Peyer's patch (tissue), 4 donors: ENCODE measurements at regions not wholly inside any gene's neighbourhood (a gene's known extent, or its start where the extent isn't known, plus 50 kb on each side); places are given as distances from the start of the nearest gene placed in this dataset.

Experiments used
- DNase-seq, 3 donors: peaks; one replicate each; pipeline ENCODE4 v3.0.0-alpha.2; 2017 to 2019
- H3K27ac ChIP-seq, 4 donors: fragments of 200-600 bp; sonication (generic); one replicate each; pipeline ENCODE4 v1.5.1; 2016 to 2019
- H3K27me3 ChIP-seq, 2 donors: fragments of 200-600 bp; sonication (generic); one replicate each; pipeline ENCODE4 v1.5.1; 2019
- H3K36me3 ChIP-seq, 3 donors: fragments of 200-600 bp; sonication (generic); one replicate each; pipeline ENCODE4 v1.5.1; 2016 to 2019
- H3K4me1 ChIP-seq, 4 donors: fragments of 200-600 bp; sonication (generic); one replicate each; pipeline ENCODE4 v1.5.1; 2016 to 2019
- H3K4me3 ChIP-seq, 4 donors: fragments of 200-600 bp; sonication (generic); 1 replicate in 3 of 4; 2 replicates in 1 of 4; pipeline ENCODE4 v1.5.1; 2016 to 2019; ENCODE audit warnings: mild to moderate bottlenecking in 1 of 4
- H3K9me3 ChIP-seq, 4 donors: fragments of 200-600 bp; sonication (generic); one replicate each; pipeline ENCODE4 v1.5.1; 2016 to 2019; ENCODE audit warnings: mild to moderate bottlenecking in 1 of 4
- POLR2A ChIP-seq, 2 donors: fragments of 450-650 bp; IDR thresholded peaks; one replicate each; pipeline ENCODE4 v1.5.1; 2017; ENCODE audit warnings: antibody characterized with exemption in 2 of 2, mild to moderate bottlenecking in 2 of 2, moderate library complexity in 2 of 2
- TF ChIP-seq, protein P1 (sequence below), 6 experiments: fragments of 450-650 bp in 4 of 6; fragments of 200-600 bp in 2 of 6; sonication (generic) in 1 of 6; IDR thresholded peaks; one replicate each; pipeline ENCODE4 v1.5.1; 2017 to 2019; ENCODE audit warnings: antibody characterized with exemption in 6 of 6, mild to moderate bottlenecking in 3 of 6, moderate library complexity in 1 of 6

DNA sequence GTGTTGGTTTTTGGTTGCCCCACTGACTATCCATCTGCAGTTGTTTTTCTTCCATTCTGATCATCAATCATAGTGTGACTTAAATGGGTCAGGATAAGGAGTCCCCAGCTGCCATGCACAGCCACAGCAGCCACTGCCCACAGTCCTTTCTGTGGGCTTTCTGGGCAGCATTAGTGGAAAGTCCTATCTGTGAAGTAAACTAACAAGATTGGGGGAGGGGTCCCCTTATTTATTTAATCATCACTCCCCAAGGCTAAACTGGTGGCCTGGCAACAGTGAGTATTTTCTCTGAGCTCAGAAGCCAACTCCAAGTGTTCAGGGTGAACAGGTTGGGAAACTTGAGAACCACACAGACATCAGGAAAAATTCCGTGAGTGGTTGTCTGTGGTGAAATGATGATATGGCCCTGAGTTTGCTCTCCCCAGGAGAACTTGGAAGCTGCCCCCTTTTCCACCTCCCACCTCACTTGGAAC lies 145.0 kb downstream of the CCDC34 start:
- TF ChIP-seq, protein P1, sequence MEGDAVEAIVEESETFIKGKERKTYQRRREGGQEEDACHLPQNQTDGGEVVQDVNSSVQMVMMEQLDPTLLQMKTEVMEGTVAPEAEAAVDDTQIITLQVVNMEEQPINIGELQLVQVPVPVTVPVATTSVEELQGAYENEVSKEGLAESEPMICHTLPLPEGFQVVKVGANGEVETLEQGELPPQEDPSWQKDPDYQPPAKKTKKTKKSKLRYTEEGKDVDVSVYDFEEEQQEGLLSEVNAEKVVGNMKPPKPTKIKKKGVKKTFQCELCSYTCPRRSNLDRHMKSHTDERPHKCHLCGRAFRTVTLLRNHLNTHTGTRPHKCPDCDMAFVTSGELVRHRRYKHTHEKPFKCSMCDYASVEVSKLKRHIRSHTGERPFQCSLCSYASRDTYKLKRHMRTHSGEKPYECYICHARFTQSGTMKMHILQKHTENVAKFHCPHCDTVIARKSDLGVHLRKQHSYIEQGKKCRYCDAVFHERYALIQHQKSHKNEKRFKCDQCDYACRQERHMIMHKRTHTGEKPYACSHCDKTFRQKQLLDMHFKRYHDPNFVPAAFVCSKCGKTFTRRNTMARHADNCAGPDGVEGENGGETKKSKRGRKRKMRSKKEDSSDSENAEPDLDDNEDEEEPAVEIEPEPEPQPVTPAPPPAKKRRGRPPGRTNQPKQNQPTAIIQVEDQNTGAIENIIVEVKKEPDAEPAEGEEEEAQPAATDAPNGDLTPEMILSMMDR (IDR thresholded peaks at IDR 0.05), result no peak
- no peak for TF ChIP-seq POLR2A (IDR thresholded peaks at IDR 0.05)
- Histone ChIP-seq H3K36me3 (no peaks in the 10 kb centered on the region), H3K27me3 (no peaks in the 10 kb centered on the region), H3K27ac (no peak overlapping the region), H3K9me3 (no peaks in the 10 kb centered on the region), H3K4me3 (no peak overlapping the region), H3K4me1 (no peaks in the 10 kb centered on the region)
- DNase-seq, result no peak

DNA sequence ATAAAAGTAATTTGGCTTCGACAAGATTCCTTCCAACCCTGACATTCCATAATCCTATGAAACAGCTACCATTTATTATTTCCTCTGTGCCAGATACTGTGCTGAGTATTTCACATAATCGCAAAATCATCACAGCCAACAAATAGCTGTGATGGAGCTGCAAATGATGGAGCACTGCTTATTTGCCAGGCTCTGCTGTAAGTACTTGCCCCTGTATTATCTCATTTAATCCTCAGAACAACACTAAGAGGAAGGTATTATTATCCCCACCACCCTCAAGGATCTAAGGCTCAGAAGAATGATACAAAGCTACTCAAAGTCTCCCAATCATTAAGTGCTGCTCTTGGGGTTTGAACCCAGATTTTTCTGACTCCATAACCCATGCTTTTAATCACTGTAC lies 145.5 kb downstream of the CCDC34 start:
- TF ChIP-seq, protein P1 (IDR thresholded peaks at IDR 0.05), result no peak
- no peak for TF ChIP-seq POLR2A (IDR thresholded peaks at IDR 0.05)
- Histone ChIP-seq H3K27ac (no peak overlapping the region), H3K27me3 (no peaks in the 10 kb centered on the region), H3K4me3 (no peak overlapping the region), H3K4me1 (no peaks in the 10 kb centered on the region), H3K9me3 (no peaks in the 10 kb centered on the region), H3K36me3 (no peaks in the 10 kb centered on the region)
- no peak for DNase-seq

DNA sequence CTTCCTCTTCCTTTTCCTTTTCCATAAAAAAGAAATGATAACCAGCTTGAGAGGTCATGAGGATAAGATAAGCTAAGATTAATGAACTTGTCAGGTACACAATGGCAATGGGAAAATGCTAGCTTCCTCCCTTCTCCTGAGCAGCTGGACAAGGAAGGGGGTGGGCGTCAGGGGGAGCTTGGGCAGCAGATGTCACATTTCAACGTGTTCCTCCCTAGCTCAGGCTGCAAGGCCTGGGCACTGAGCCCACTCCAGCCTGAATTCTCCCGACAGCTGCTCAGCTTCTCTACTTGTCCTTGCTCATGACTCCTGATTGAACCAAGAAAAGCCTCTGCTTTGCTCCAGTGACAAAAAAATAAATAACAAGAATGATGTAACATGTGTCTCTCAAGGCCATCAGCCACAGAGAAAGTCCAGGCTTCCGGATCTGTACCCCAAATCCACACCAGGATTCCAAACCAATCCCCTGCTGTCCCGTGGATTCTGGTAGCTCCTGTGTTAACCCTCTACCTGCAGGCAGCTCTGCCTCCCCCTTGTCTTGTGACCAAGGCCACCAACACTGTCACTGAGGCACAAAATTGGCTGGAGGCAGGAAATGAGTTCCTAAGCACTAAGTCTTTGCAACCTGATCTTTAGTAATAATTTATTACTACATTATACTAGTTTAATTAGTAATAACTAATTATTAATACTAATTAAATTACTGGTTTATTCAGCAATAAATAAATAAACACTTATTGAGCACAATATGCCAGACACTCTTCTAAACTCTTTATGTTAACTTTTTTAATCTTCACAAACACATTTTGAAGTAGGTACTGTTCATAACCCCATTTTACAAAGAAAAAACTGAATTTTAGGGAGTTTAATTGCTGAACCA lies 146.5 kb downstream of the CCDC34 start:
- H3K36me3 ChIP-seq, result no peaks in the 10 kb centered on the region
- no peaks in the 10 kb centered on the region for H3K4me1 ChIP-seq
- H3K27ac ChIP-seq, result no peak overlapping the region
- no peaks in the 10 kb centered on the region for H3K27me3 ChIP-seq
- TF ChIP-seq, protein P1 (IDR thresholded peaks at IDR 0.05), result no peak
- no peak for TF ChIP-seq POLR2A (IDR thresholded peaks at IDR 0.05)
- no peak for DNase-seq
- H3K4me3 ChIP-seq, result no peak overlapping the region
- no peaks in the 10 kb centered on the region for H3K9me3 ChIP-seq

DNA sequence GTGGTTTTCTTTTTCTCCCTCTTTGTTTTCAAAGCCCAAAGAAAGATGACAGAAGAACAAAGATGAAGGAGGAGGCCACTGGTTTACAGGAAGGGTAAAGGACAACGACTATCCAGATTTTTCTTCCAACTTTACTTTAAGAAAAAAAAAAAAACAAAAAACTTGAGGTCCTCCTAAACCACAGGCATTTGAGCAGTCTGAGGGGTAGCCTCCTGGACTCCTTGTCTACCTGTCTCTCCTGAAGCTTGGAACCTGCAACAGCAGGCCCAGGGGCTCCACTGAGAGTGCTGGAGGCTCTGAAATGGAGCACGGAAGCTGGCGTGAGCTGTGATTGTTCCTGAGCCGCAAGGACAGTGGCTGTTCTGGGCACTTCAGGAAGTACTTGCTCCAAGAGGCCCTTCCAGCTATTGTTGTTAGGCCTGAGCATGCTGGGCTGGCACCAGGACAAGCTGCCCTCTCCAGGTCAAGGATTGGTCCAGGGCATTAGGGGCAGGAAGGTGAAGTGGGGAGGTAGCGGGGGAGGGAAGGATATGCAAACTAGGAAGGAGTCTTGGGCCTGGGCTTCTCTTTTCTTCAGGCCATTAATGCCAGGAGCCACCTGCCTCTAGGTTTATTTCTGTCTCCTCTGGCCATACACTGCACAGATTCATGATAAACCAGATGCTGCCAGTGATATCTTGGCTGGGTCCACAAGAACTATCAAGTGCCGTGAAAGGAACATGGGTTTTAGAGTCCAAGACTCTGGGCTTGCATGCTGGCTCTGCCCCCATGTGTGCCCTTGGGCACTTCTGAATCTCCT lies 147.3 kb downstream of the CCDC34 start:
- H3K27ac ChIP-seq, result no peak overlapping the region
- TF ChIP-seq POLR2A (IDR thresholded peaks at IDR 0.05), result no peak
- TF ChIP-seq, protein P1 (IDR thresholded peaks at IDR 0.05), result no peak
- H3K36me3 ChIP-seq, result no peaks in the 10 kb centered on the region
- H3K9me3 ChIP-seq, result no peaks in the 10 kb centered on the region
- no peak overlapping the region for H3K4me3 ChIP-seq
- H3K27me3 ChIP-seq, result no peaks in the 10 kb centered on the region
- no peak for DNase-seq
- no peaks in the 10 kb centered on the region for H3K4me1 ChIP-seq

DNA sequence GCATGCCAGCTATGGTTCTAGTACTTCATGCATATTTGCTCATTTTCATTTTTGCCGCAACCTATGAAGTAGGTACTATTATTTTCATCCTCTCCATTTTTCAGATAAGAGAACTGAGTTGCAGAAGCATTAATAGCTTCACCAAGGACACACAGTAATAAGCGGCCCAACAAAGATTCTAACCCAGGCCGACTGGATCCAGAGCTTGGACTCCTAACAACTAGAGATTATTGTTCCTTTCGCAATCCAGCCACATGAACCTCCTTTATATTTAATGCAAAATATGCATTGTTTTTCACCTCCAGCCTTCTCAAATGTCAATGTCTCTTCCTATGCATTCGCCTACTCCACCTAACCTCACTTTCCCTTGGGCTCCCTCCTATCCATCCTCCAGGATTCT lies 148.3 kb downstream of the CCDC34 start:
- Histone ChIP-seq H3K4me1 (no peaks in the 10 kb centered on the region), H3K9me3 (no peaks in the 10 kb centered on the region), H3K36me3 (no peaks in the 10 kb centered on the region), H3K4me3 (no peak overlapping the region), H3K27me3 (no peaks in the 10 kb centered on the region), H3K27ac (no peak overlapping the region)
- no peak for DNase-seq
- no peak for TF ChIP-seq POLR2A (IDR thresholded peaks at IDR 0.05)
- TF ChIP-seq, protein P1 (IDR thresholded peaks at IDR 0.05), result no peak
